GM23338 (cell line): ENCODE measurements at regions not wholly inside any gene's neighbourhood (a gene's known extent, or its start where the extent isn't known, plus 50 kb on each side); places are given as distances from the start of the nearest gene placed in this dataset.

Experiments used
- ATAC-seq: fragments of 200-7000 bp; cut with Tn5 transposase; 3 replicates; pipeline ENCODE4 v1.9.1; 2020
- DNase-seq: peaks from one replicate; pipeline ENCODE4 v3.0.0-alpha.2; 2015; ENCODE audit warnings: low spot score
- H2AFZ ChIP-seq: fragments of 200-600 bp; sonication (generic); 2 replicates; pipeline ENCODE4 v1.8.0; 2016; ENCODE audit warnings: antibody characterized with exemption, mild to moderate bottlenecking, moderate library complexity
- H3F3A ChIP-seq: fragments of 200-600 bp; sonication (generic); replicated peaks from 2 replicates; pipeline ENCODE4 v1.8.0; 2017; ENCODE audit warnings: antibody characterized with exemption, mixed run types, low read depth
- H3K27ac ChIP-seq: fragments of 200-600 bp; sonication (generic); 2 replicates; pipeline ENCODE4 v1.6.1; 2016; ENCODE audit warnings: low read depth
- H3K27me3 ChIP-seq: fragments of 200-600 bp; sonication (generic); 2 replicates; pipeline ENCODE4 v1.8.0; 2016; ENCODE audit warnings: mild to moderate bottlenecking, mixed run types, moderate library complexity; ENCODE audit not compliant: insufficient read depth
- H3K36me3 ChIP-seq: fragments of 200-600 bp; sonication (generic); 2 replicates; pipeline ENCODE4 v1.8.0; 2016; ENCODE audit warnings: mild to moderate bottlenecking; ENCODE audit not compliant: insufficient read depth
- H3K4me1 ChIP-seq: fragments of 200-600 bp; sonication (generic); 2 replicates; pipeline ENCODE4 v1.8.0; 2016; ENCODE audit warnings: mild to moderate bottlenecking, moderate library complexity; ENCODE audit not compliant: insufficient read depth
- H3K4me2 ChIP-seq: fragments of 200-600 bp; sonication (generic); 2 replicates; pipeline ENCODE4 v1.7.1; 2017; ENCODE audit warnings: mixed run types
- H3K4me3 ChIP-seq: fragments of 200-600 bp; sonication (generic); 2 replicates; pipeline ENCODE4 v1.6.1; 2016; ENCODE audit warnings: mixed run types
- H3K79me2 ChIP-seq: fragments of 200-600 bp; sonication (generic); replicated peaks from 2 replicates; pipeline ENCODE4 v1.8.0; 2017; ENCODE audit warnings: mild to moderate bottlenecking; ENCODE audit not compliant: insufficient read depth
- H3K9me2 ChIP-seq: fragments of 200-600 bp; sonication (generic); 2 replicates; pipeline ENCODE4 v1.8.0; 2017; ENCODE audit not compliant: insufficient read depth
- H4K20me1 ChIP-seq: fragments of 200-600 bp; sonication (generic); replicated peaks from 2 replicates; pipeline ENCODE4 v1.8.0; 2017; ENCODE audit warnings: mild to moderate bottlenecking; ENCODE audit not compliant: insufficient read depth
- H3K27ac Mint-ChIP-seq: 2 replicates; pipeline ENCODE4 v1.8.0; 2020; ENCODE audit warnings: inconsistent platforms, mild to moderate bottlenecking, moderate library complexity, mixed read lengths
- H3K27me3 Mint-ChIP-seq: 3 replicates; pipeline ENCODE4 v1.8.0; 2022; ENCODE audit warnings: low read depth, mild to moderate bottlenecking, moderate library complexity, mixed read lengths, inconsistent platforms; ENCODE audit not compliant: insufficient read depth, poor library complexity
- H3K36me3 Mint-ChIP-seq: 3 replicates; pipeline ENCODE4 v1.8.0; 2021; ENCODE audit warnings: low read depth, mild to moderate bottlenecking, inconsistent platforms, moderate library complexity, mixed read lengths
- H3K4me1 Mint-ChIP-seq: 3 replicates; pipeline ENCODE4 v1.8.0; 2020; ENCODE audit warnings: mild to moderate bottlenecking, inconsistent platforms, mixed read lengths
- H3K4me3 Mint-ChIP-seq: 3 replicates; pipeline ENCODE4 v1.8.0; 2021; ENCODE audit warnings: moderate library complexity, mild to moderate bottlenecking, inconsistent platforms, mixed read lengths
- H3K9me3 Mint-ChIP-seq: 3 replicates; pipeline ENCODE4 v1.8.0; 2020; ENCODE audit warnings: moderate library complexity, mild to moderate bottlenecking, inconsistent platforms, mixed read lengths
- EZH2 ChIP-seq: fragments of 200-600 bp; sonication (generic); IDR thresholded peaks from one replicate; pipeline ENCODE4 v1.8.0; 2017; ENCODE audit warnings: antibody characterized with exemption, mild to moderate bottlenecking, low read depth; ENCODE audit not compliant: unreplicated experiment
- JUNB ChIP-seq: IDR thresholded peaks from one replicate; pipeline ENCODE4 v1.6.1; 2016; ENCODE audit warnings: antibody characterized with exemption; ENCODE audit not compliant: unreplicated experiment
- NANOG ChIP-seq: IDR thresholded peaks from 2 replicates; pipeline ENCODE4 v1.6.1; 2016; ENCODE audit warnings: antibody characterized with exemption, borderline replicate concordance
- REST ChIP-seq: IDR thresholded peaks from one replicate; pipeline ENCODE4 v1.6.1; 2018; ENCODE audit warnings: antibody characterized with exemption; ENCODE audit not compliant: unreplicated experiment
- STAT1 ChIP-seq: IDR thresholded peaks from one replicate; pipeline ENCODE4 v1.6.1; 2016; ENCODE audit warnings: antibody characterized with exemption; ENCODE audit not compliant: unreplicated experiment
- ZNF114 ChIP-seq: fragments of 250-450 bp; sonication (Bioruptor Pico); IDR thresholded peaks from 2 replicates; pipeline ENCODE4 v1.5.0; 2020; ENCODE audit warnings: mild to moderate bottlenecking, moderate library complexity
- ZNF462 ChIP-seq: fragments of 250-450 bp; sonication (Bioruptor Pico); IDR thresholded peaks from 2 replicates; pipeline ENCODE4 v1.5.0; 2020; ENCODE audit warnings: mild to moderate bottlenecking, moderate library complexity

GRCh38 chr1:13945856-13946255 lies 245.9 kb downstream of the PRDM2 start (continued):
- TF ChIP-seq ZNF462 (CRISPR knock-in tag) (no peak), ZNF114 (CRISPR knock-in tag) (no peak)

GRCh38 chr1:13947658-13948057 lies 247.7 kb downstream of the PRDM2 start:
- H3K4me1 Mint-ChIP-seq, result no peaks in the 10 kb centered on the region
- no peak overlapping the region for H3K4me3 Mint-ChIP-seq
- DNase-seq (no peak), ATAC-seq (no peak)
- no peak overlapping the region for H3K27ac Mint-ChIP-seq
- H3K4me1 ChIP-seq, result no peaks in the 10 kb centered on the region
- H3K36me3 ChIP-seq, result no peaks in the 10 kb centered on the region
- H4K20me1 ChIP-seq, result no peaks in the 10 kb centered on the region
- H3K27ac ChIP-seq, result no peak overlapping the region
- no peaks in the 10 kb centered on the region for H3K9me2 ChIP-seq
- H2AFZ ChIP-seq, result no peak overlapping the region
- H3K27me3 ChIP-seq, result no peaks in the 10 kb centered on the region
- no peak overlapping the region for H3K4me2 ChIP-seq
- H3K79me2 ChIP-seq, result no peaks in the 10 kb centered on the region
- no peaks in the 10 kb centered on the region for H3K36me3 Mint-ChIP-seq
- peaks cover 7% of the 10 kb centered on the region for H3K9me3 Mint-ChIP-seq
- no peaks in the 10 kb centered on the region for H3K27me3 Mint-ChIP-seq
- H3F3A ChIP-seq, result no peaks in the 10 kb centered on the region
- no peak overlapping the region for H3K4me3 ChIP-seq
- TF ChIP-seq ZNF462 (CRISPR knock-in tag) (no peak), NANOG (no peak), STAT1 (no peak), JUNB (no peak), ZNF114 (CRISPR knock-in tag) (no peak), REST (no peak), EZH2 (no peak)
